HCT116 (cell line): ENCODE measurements at regions not wholly inside any gene's neighbourhood (a gene's known extent, or its start where the extent isn't known, plus 50 kb on each side); places are given as distances from the start of the nearest gene placed in this dataset.

ENCODE experiments used
- EGR1 ChIP-seq: IDR thresholded peaks from 2 replicates; pipeline ENCODE4 v1.6.1; 2012; ENCODE audit warnings: low read depth
- SRF ChIP-seq: IDR thresholded peaks from 2 replicates; pipeline ENCODE4 v1.6.1; 2012; ENCODE audit warnings: low read depth
- TF ChIP-seq, protein P1 (sequence below), 3 experiments: fragments of 200-600 bp in 1 of 3; sonication (generic) in 1 of 3; IDR thresholded peaks in 2 of 3; conservative IDR thresholded peaks in 1 of 3; 2 replicates each; pipeline ENCODE4 v1.5.1; 2012 to 2017; ENCODE audit warnings: low read depth in 2 of 3, low read length in 2 of 3, antibody characterized with exemption in 1 of 3, borderline replicate concordance in 1 of 3, control low read depth in 1 of 3, mild to moderate bottlenecking in 1 of 3, mixed read lengths in 1 of 3, mixed run types in 1 of 3, moderate library complexity in 1 of 3; ENCODE audit not compliant: insufficient read depth in 1 of 3

DNA sequence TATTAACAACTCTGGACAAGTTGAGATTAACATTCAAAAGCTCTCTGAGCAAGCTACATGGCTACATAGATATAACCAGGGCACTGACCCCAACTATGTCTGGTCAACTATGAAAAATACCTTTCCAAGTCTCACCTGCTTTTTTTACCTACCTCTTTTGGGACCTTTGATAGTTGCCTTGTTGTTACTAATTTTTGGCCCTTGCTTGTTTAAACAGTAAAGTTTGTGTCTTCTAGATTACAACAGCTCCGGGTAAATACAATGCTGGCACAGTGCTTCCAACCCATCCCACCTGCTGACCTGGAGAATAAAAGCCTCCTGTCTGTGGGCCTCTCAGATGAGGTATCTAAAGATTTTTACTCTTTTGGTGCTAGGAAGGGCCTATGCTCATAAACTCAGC is 1036.6 kb downstream of the NAALADL2 start:
- TF ChIP-seq EGR1, result no peak
- TF ChIP-seq SRF, result no peak
- TF ChIP-seq, protein P1, sequence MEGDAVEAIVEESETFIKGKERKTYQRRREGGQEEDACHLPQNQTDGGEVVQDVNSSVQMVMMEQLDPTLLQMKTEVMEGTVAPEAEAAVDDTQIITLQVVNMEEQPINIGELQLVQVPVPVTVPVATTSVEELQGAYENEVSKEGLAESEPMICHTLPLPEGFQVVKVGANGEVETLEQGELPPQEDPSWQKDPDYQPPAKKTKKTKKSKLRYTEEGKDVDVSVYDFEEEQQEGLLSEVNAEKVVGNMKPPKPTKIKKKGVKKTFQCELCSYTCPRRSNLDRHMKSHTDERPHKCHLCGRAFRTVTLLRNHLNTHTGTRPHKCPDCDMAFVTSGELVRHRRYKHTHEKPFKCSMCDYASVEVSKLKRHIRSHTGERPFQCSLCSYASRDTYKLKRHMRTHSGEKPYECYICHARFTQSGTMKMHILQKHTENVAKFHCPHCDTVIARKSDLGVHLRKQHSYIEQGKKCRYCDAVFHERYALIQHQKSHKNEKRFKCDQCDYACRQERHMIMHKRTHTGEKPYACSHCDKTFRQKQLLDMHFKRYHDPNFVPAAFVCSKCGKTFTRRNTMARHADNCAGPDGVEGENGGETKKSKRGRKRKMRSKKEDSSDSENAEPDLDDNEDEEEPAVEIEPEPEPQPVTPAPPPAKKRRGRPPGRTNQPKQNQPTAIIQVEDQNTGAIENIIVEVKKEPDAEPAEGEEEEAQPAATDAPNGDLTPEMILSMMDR (IDR thresholded peaks at IDR 0.05 in 2 of 3, conservative IDR thresholded peaks at IDR 0.05 in 1 of 3; ENCODE audit: borderline replicate concordance in 1 of 3, insufficient read depth in 1 of 3, low read depth in 2 of 3, low read length in 2 of 3), result no peak
